Osteocyte (in vitro differentiated cells): ENCODE measurements at regions not wholly inside any gene's neighbourhood (a gene's known extent, or its start where the extent isn't known, plus 50 kb on each side); places are given as distances from the start of the nearest gene placed in this dataset.

Experiments
- DNase-seq: peaks from one replicate; pipeline ENCODE4 v3.0.0; 2021; ENCODE audit warnings: mixed read lengths; ENCODE audit not compliant: unreplicated experiment; ENCODE audit errors: extremely low spot score
- H3K27ac Mint-ChIP-seq: one replicate; pipeline ENCODE4 v1.8.0; 2021; ENCODE audit warnings: mild to moderate bottlenecking, mixed read lengths; ENCODE audit not compliant: unreplicated experiment
- H3K27me3 Mint-ChIP-seq: one replicate; pipeline ENCODE4 v1.8.0; 2021; ENCODE audit warnings: mixed read lengths; ENCODE audit not compliant: unreplicated experiment
- H3K36me3 Mint-ChIP-seq: one replicate; pipeline ENCODE4 v1.8.0; 2021; ENCODE audit warnings: mixed read lengths; ENCODE audit not compliant: unreplicated experiment
- H3K4me1 Mint-ChIP-seq: one replicate; pipeline ENCODE4 v1.8.0; 2021; ENCODE audit warnings: mixed read lengths; ENCODE audit not compliant: unreplicated experiment
- H3K4me3 Mint-ChIP-seq: one replicate; pipeline ENCODE4 v1.8.0; 2021; ENCODE audit warnings: mild to moderate bottlenecking, moderate library complexity, mixed read lengths; ENCODE audit not compliant: unreplicated experiment
- H3K9me3 Mint-ChIP-seq: one replicate; pipeline ENCODE4 v1.8.0; 2021; ENCODE audit warnings: mixed read lengths; ENCODE audit not compliant: unreplicated experiment
- CTCF ChIP-seq: fragments of 200-600 bp; sonication (generic); IDR thresholded peaks from 2 replicates; pipeline ENCODE4 v1.5.0; 2021; ENCODE audit warnings: antibody characterized with exemption, mild to moderate bottlenecking, moderate library complexity

- H3K27me3 Mint-ChIP-seq: no peaks in the 10 kb centered on the region
- no peak overlapping the region for H3K4me3 Mint-ChIP-seq
- no peaks in the 10 kb centered on the region for H3K36me3 Mint-ChIP-seq
- H3K4me1 Mint-ChIP-seq: no peaks in the 10 kb centered on the region
- no peak for DNase-seq
- H3K27ac Mint-ChIP-seq: no peak overlapping the region
- H3K9me3 Mint-ChIP-seq: no peaks in the 10 kb centered on the region
- no peak for TF ChIP-seq CTCF
Observed at GRCh38 chr6:97909380-97909779, 626.4 kb upstream of the MMS22L start.

GRCh38 chr6:97913721-97914120 lies 630.7 kb upstream of the MMS22L start:
- H3K4me1 Mint-ChIP-seq: no peaks in the 10 kb centered on the region
- H3K9me3 Mint-ChIP-seq: no peaks in the 10 kb centered on the region
- peaks cover 9% of the 10 kb centered on the region for H3K27me3 Mint-ChIP-seq
- no peak overlapping the region for H3K27ac Mint-ChIP-seq
- H3K4me3 Mint-ChIP-seq: no peak overlapping the region
- H3K36me3 Mint-ChIP-seq: no peaks in the 10 kb centered on the region
- no peak for DNase-seq
- TF ChIP-seq CTCF: no peak

GRCh38 chr6:97914912-97915311 lies 631.9 kb upstream of the MMS22L start:
- no peak overlapping the region for H3K4me3 Mint-ChIP-seq
- TF ChIP-seq CTCF: no peak
- H3K9me3 Mint-ChIP-seq: no peaks in the 10 kb centered on the region
- H3K27ac Mint-ChIP-seq: no peak overlapping the region
- H3K27me3 Mint-ChIP-seq: peaks cover 9% of the 10 kb centered on the region
- H3K36me3 Mint-ChIP-seq: no peaks in the 10 kb centered on the region
- no peaks in the 10 kb centered on the region for H3K4me1 Mint-ChIP-seq
- no peak for DNase-seq

- H3K36me3 Mint-ChIP-seq: no peaks in the 10 kb centered on the region
- TF ChIP-seq CTCF: no peak
Observed at GRCh38 chr6:97915537-97915936, 632.5 kb upstream of the MMS22L start.

GRCh38 chr6:97917369-97917768 lies 634.4 kb upstream of the MMS22L start:
- H3K27me3 Mint-ChIP-seq: peaks cover 12% of the 10 kb centered on the region
- no peak for TF ChIP-seq CTCF
- no peak overlapping the region for H3K27ac Mint-ChIP-seq
- no peak overlapping the region for H3K4me3 Mint-ChIP-seq
- DNase-seq: no peak
- H3K36me3 Mint-ChIP-seq: no peaks in the 10 kb centered on the region
- H3K9me3 Mint-ChIP-seq: no peaks in the 10 kb centered on the region
- H3K4me1 Mint-ChIP-seq: no peaks in the 10 kb centered on the region

More at GRCh38 chr6:97915537-97915936, 632.5 kb upstream of the MMS22L start:
- no peak overlapping the region for H3K4me3 Mint-ChIP-seq
- no peaks in the 10 kb centered on the region for H3K9me3 Mint-ChIP-seq
- H3K27ac Mint-ChIP-seq: no peak overlapping the region
- no peaks in the 10 kb centered on the region for H3K4me1 Mint-ChIP-seq
- peaks cover 9% of the 10 kb centered on the region for H3K27me3 Mint-ChIP-seq
- no peak for DNase-seq
